K562 (cell line): ENCODE measurements at regions not wholly inside any gene's neighbourhood (a gene's known extent, or its start where the extent isn't known, plus 50 kb on each side); places are given as distances from the start of the nearest gene placed in this dataset.

Experiments
- ATF7 ChIP-seq: fragments of 450-650 bp; IDR thresholded peaks from 2 replicates; pipeline ENCODE4 v1.7.1; 2014; ENCODE audit warnings: mild to moderate bottlenecking, moderate library complexity
- BCL6 ChIP-seq: fragments of 250-450 bp; sonication (Bioruptor Pico); IDR thresholded peaks from 2 replicates; pipeline ENCODE4 v1.4.0; 2020
- ETV5 ChIP-seq: sonication (generic); formaldehyde crosslinking; IDR thresholded peaks from 2 replicates; pipeline ENCODE4 v1.4.0; 2020; ENCODE audit warnings: low read depth, mild to moderate bottlenecking, missing genetic modification reagents
- LEF1 ChIP-seq: fragments of 450-650 bp; IDR thresholded peaks from 2 replicates; pipeline ENCODE4 v1.6.1; 2016; ENCODE audit warnings: mild to moderate bottlenecking
- PHF21A ChIP-seq: fragments of 450-650 bp; IDR thresholded peaks from 2 replicates; pipeline ENCODE4 v1.6.1; 2017; ENCODE audit warnings: low read depth, borderline replicate concordance
- POU5F1 ChIP-seq: fragments of 150-350 bp; IDR thresholded peaks from 2 replicates; pipeline ENCODE4 v1.6.1; 2014; ENCODE audit warnings: borderline replicate concordance, low read length, low read depth, mild to moderate bottlenecking; ENCODE audit not compliant: partially characterized antibody
- RBFOX2 ChIP-seq: fragments of 200-400 bp; formaldehyde crosslinking; IDR thresholded peaks from 2 replicates; pipeline ENCODE4 v1.6.1; 2017; ENCODE audit warnings: low read depth, mild to moderate bottlenecking, low read length, moderate library complexity
- RBM14 ChIP-seq: fragments of 200-400 bp; formaldehyde crosslinking; IDR thresholded peaks from 2 replicates; pipeline ENCODE4 v1.6.1; 2018; ENCODE audit warnings: low read depth, mild to moderate bottlenecking, low read length, moderate library complexity, borderline replicate concordance; ENCODE audit not compliant: insufficient read depth
- RFX1 ChIP-seq: fragments of 450-650 bp; IDR thresholded peaks from 2 replicates; pipeline ENCODE4 v1.6.1; 2016; ENCODE audit warnings: mild to moderate bottlenecking, moderate library complexity
- SLC30A9 ChIP-seq: fragments of 250-450 bp; sonication (Bioruptor Pico); IDR thresholded peaks from 2 replicates; pipeline ENCODE4 v1.8.0; 2022; ENCODE audit warnings: mild to moderate bottlenecking, moderate library complexity
- SMAD3 ChIP-seq: fragments of 450-650 bp; formaldehyde crosslinking; conservative IDR thresholded peaks from 2 replicates; pipeline ENCODE4 v1.4.0; 2020; ENCODE audit warnings: mild to moderate bottlenecking
- ZNF699 ChIP-seq: fragments of 250-450 bp; sonication (Bioruptor Pico); IDR thresholded peaks from 2 replicates; pipeline ENCODE4 v1.8.0; 2021; ENCODE audit warnings: mild to moderate bottlenecking, moderate library complexity; ENCODE audit not compliant: insufficient replicate concordance
- TF ChIP-seq, protein P1 (sequence below), 2 experiments: fragments of 450-650 bp; formaldehyde crosslinking in 1 of 2; IDR thresholded peaks; 2 replicates each; pipeline versions ENCODE4 v1.4.0 to v1.6.1; 2014 to 2020; ENCODE audit warnings: mild to moderate bottlenecking in 2 of 2, borderline replicate concordance in 1 of 2, low read depth in 1 of 2

DNA sequence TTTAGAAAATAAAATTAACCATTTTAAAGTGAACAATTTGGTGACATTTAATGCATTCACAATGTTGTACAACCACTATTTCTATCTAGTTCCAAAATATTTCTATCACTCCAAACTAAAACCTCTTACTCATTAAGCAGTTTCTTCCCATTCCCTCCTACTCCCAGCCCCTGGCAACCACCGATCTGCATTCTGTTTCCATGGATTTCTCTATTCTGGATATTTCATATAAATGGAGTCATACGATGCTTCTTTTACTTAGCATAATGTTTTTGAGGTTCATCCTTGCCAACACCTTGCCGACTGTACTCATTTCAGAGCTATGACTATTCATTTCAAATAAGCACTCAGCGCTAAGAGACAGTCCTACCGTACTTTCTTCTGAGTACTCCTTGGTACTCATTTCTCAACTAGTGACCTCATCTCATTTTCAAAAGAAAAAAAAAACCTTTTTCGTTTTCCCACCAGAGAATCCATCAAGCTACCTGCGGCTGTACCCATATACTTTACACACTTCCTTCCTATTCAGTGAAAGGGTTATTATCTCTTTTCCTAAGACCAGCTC is 259.2 kb downstream of the UTRN start (continued):
- TF ChIP-seq ZNF699 (no peak), POU5F1 (no peak), SMAD3 (CRISPR knock-in tag) (0 out of 2 replicates have a peak, but pooled peaks have one; percentile 6), ATF7 (peak; percentile 24; the same call in 1 of the 2 replicates), RFX1 (no peak), RBFOX2 (0 out of 2 replicates have a peak, but pooled peaks have one; percentile 7), BCL6 (CRISPR knock-in tag) (0 out of 2 replicates have a peak, but pooled peaks have one; percentile 28), RBM14 (no peak), ETV5 (CRISPR knock-in tag) (no peak), SLC30A9 (CRISPR knock-in tag) (no peak), LEF1 (no peak), PHF21A (no peak)
- TF ChIP-seq, protein P1, sequence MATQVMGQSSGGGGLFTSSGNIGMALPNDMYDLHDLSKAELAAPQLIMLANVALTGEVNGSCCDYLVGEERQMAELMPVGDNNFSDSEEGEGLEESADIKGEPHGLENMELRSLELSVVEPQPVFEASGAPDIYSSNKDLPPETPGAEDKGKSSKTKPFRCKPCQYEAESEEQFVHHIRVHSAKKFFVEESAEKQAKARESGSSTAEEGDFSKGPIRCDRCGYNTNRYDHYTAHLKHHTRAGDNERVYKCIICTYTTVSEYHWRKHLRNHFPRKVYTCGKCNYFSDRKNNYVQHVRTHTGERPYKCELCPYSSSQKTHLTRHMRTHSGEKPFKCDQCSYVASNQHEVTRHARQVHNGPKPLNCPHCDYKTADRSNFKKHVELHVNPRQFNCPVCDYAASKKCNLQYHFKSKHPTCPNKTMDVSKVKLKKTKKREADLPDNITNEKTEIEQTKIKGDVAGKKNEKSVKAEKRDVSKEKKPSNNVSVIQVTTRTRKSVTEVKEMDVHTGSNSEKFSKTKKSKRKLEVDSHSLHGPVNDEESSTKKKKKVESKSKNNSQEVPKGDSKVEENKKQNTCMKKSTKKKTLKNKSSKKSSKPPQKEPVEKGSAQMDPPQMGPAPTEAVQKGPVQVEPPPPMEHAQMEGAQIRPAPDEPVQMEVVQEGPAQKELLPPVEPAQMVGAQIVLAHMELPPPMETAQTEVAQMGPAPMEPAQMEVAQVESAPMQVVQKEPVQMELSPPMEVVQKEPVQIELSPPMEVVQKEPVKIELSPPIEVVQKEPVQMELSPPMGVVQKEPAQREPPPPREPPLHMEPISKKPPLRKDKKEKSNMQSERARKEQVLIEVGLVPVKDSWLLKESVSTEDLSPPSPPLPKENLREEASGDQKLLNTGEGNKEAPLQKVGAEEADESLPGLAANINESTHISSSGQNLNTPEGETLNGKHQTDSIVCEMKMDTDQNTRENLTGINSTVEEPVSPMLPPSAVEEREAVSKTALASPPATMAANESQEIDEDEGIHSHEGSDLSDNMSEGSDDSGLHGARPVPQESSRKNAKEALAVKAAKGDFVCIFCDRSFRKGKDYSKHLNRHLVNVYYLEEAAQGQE (IDR thresholded peaks at IDR 0.05; ENCODE audit: borderline replicate concordance) = no peak
- TF ChIP-seq, protein P1 (CRISPR knock-in tag; IDR thresholded peaks at IDR 0.05; ENCODE audit: low read depth) = no peak
